Stimulated activated CD8-positive, alpha-beta memory T cell treated with anti-CD3 and anti-CD28 coated beads, Interleukin-2, amount 100 ng/mL, for 48 hours (primary cell): ENCODE measurements at regions not wholly inside any gene's neighbourhood (a gene's known extent, or its start where the extent isn't known, plus 50 kb on each side); places are given as distances from the start of the nearest gene placed in this dataset.

Experiments
- DNase-seq, 2 donors: peaks; one replicate each; pipeline ENCODE4 v3.0.0-alpha.2; 2020; ENCODE audit warnings: low read depth in 2 of 2

- DNase-seq: no peak
These were observed 72.3 kb downstream of the LINC00237 start for GRCh38 chr20:21033817-21034216.

GRCh38 chr20:21031666-21032065, 74.5 kb downstream of the LINC00237 start:
- DNase-seq: no peak

- DNase-seq: no peak
These were observed 76.8 kb downstream of the LINC00237 start for GRCh38 chr20:21029341-21029740.

GRCh38 chr20:21028921-21029320, 77.2 kb downstream of the LINC00237 start:
- no peak for DNase-seq

GRCh38 chr20:21028436-21028835, 77.7 kb downstream of the LINC00237 start:
- DNase-seq: no peak

- no peak for DNase-seq
These were observed 78.6 kb downstream of the LINC00237 start for GRCh38 chr20:21027569-21027968.

- no peak for DNase-seq
These were observed 79.2 kb downstream of the LINC00237 start for GRCh38 chr20:21026951-21027350.

GRCh38 chr20:21024420-21024819, 81.7 kb downstream of the LINC00237 start:
- no peak for DNase-seq

GRCh38 chr20:21022925-21023324, 83.2 kb downstream of the LINC00237 start:
- DNase-seq: no peak

GRCh38 chr20:21021472-21021790, 84.7 kb downstream of the LINC00237 start:
- no peak for DNase-seq

- no peak for DNase-seq
These were observed 85.3 kb downstream of the LINC00237 start for GRCh38 chr20:21020659-21021471.

GRCh38 chr20:21019814-21020658, 86.1 kb downstream of the LINC00237 start:
- no peak for DNase-seq

GRCh38 chr20:21019468-21019813, 86.7 kb downstream of the LINC00237 start:
- no peak for DNase-seq

- DNase-seq: no peak
These were observed 87.6 kb downstream of the LINC00237 start for GRCh38 chr20:21018576-21018975.

GRCh38 chr20:21017528-21018085, 88.6 kb downstream of the LINC00237 start:
- no peak for DNase-seq

GRCh38 chr20:21016751-21017150, 89.4 kb downstream of the LINC00237 start:
- no peak for DNase-seq

- DNase-seq: no peak
These were observed 91.6 kb downstream of the LINC00237 start for GRCh38 chr20:21014528-21014927.

- no peak for DNase-seq
These were observed 97.2 kb downstream of the LINC00237 start for GRCh38 chr20:21008951-21009350.

GRCh38 chr20:21006611-21007010, 99.5 kb downstream of the LINC00237 start:
- DNase-seq: no peak

GRCh38 chr20:21004386-21005076, 101.6 kb downstream of the LINC00237 start:
- DNase-seq: no peak

GRCh38 chr20:21003902-21004301, 102.3 kb downstream of the LINC00237 start:
- DNase-seq: no peak

GRCh38 chr20:21002486-21002885, 103.7 kb downstream of the LINC00237 start:
- DNase-seq: no peak
